ENCODE measurements at regions not wholly inside any gene's neighbourhood (a gene's known extent, or its start where the extent isn't known, plus 50 kb on each side); places are given as distances from the start of the nearest gene placed in this dataset.

- Histone ChIP-seq H3K27ac (ENCODE audit: low read depth in 1 of 2, low read length in 1 of 2) (no peak overlapping the region), H3K4me3 (no peak overlapping the region), H3K27me3 (ENCODE audit: control insufficient read depth in 3 of 3, insufficient read depth in 3 of 3, low read length in 2 of 3) (no peaks in the 10 kb centered on the region), H3K9me3 (ENCODE audit: control insufficient read depth in 4 of 4, insufficient read depth in 3 of 4, low read length in 3 of 4) (no peaks in the 10 kb centered on the region), H3K4me1 (ENCODE audit: control insufficient read depth in 5 of 5, insufficient read depth in 5 of 5, low read length in 5 of 5) (no peaks in the 10 kb centered on the region), H3K36me3 (ENCODE audit: control insufficient read depth in 4 of 4, insufficient read depth in 4 of 4, low read length in 4 of 4) (no peaks in the 10 kb centered on the region), H3K9ac (ENCODE audit: insufficient read depth in 1 of 2, low read length in 2 of 2) (no peak overlapping the region)
- no peak for ATAC-seq (ENCODE audit: insufficient read depth, low FRiP score)
- 53 to 64% methylated on average over 4 of the region's 4 CpGs for WGBS, 2 donors
- no peak for DNase-seq
- TF ChIP-seq CTCF (IDR thresholded peaks at IDR 0.05; ENCODE audit: control extremely low read depth, extremely low read depth), result no peak
These were observed 174.5 kb downstream of the NR2F2 start for GRCh38 chr15:96505014-96505413.

GRCh38 chr15:96514607-96515285 lies 184.2 kb downstream of the NR2F2 start:
- H3K27ac ChIP-seq (ENCODE audit: low read depth in 1 of 2, low read length in 1 of 2), result no peak overlapping the region
- H3K9ac ChIP-seq (ENCODE audit: insufficient read depth in 1 of 2, low read length in 2 of 2), result no peak overlapping the region
- no peaks in the 10 kb centered on the region for H3K27me3 ChIP-seq (ENCODE audit: control insufficient read depth in 3 of 3, insufficient read depth in 3 of 3, low read length in 2 of 3)
- no peaks in the 10 kb centered on the region for H3K36me3 ChIP-seq (ENCODE audit: control insufficient read depth in 4 of 4, insufficient read depth in 4 of 4, low read length in 4 of 4)
- DNase-seq (no peak), ATAC-seq (ENCODE audit: insufficient read depth, low FRiP score) (no peak)
- H3K9me3 ChIP-seq (ENCODE audit: control insufficient read depth in 4 of 4, insufficient read depth in 3 of 4, low read length in 3 of 4), result peaks cover 0 to 2% (median 1%) of the 10 kb centered on the region in 4 donors
- TF ChIP-seq CTCF (IDR thresholded peaks at IDR 0.05; ENCODE audit: control extremely low read depth, extremely low read depth), result no peak
- 62 to 69% methylated on average over 6 of the region's 6 CpGs for WGBS, 2 donors
- no peaks in the 10 kb centered on the region for H3K4me1 ChIP-seq (ENCODE audit: control insufficient read depth in 5 of 5, insufficient read depth in 5 of 5, low read length in 5 of 5)
- no peak overlapping the region for H3K4me3 ChIP-seq

GRCh38 chr15:96515371-96515770 lies 184.9 kb downstream of the NR2F2 start:
- TF ChIP-seq CTCF (IDR thresholded peaks at IDR 0.05; ENCODE audit: control extremely low read depth, extremely low read depth), result no peak
- Histone ChIP-seq H3K9ac (ENCODE audit: insufficient read depth in 1 of 2, low read length in 2 of 2) (no peak overlapping the region), H3K36me3 (ENCODE audit: control insufficient read depth in 4 of 4, insufficient read depth in 4 of 4, low read length in 4 of 4) (no peaks in the 10 kb centered on the region), H3K27ac (ENCODE audit: low read depth in 1 of 2, low read length in 1 of 2) (no peak overlapping the region), H3K9me3 (ENCODE audit: control insufficient read depth in 4 of 4, insufficient read depth in 3 of 4, low read length in 3 of 4) (peaks cover 0 to 2% (median 1%) of the 10 kb centered on the region in 4 donors), H3K27me3 (ENCODE audit: control insufficient read depth in 3 of 3, insufficient read depth in 3 of 3, low read length in 2 of 3) (no peaks in the 10 kb centered on the region), H3K4me1 (ENCODE audit: control insufficient read depth in 5 of 5, insufficient read depth in 5 of 5, low read length in 5 of 5) (no peaks in the 10 kb centered on the region), H3K4me3 (no peak overlapping the region)
- DNase-seq, result no peak
- ATAC-seq (ENCODE audit: insufficient read depth, low FRiP score), result no peak
- 59 to 85% methylated on average over 3 of the region's 3 CpGs for WGBS, 2 donors

- TF ChIP-seq CTCF (IDR thresholded peaks at IDR 0.05; ENCODE audit: control extremely low read depth, extremely low read depth), result no peak
- Histone ChIP-seq H3K9ac (ENCODE audit: insufficient read depth in 1 of 2, low read length in 2 of 2) (no peak overlapping the region), H3K4me1 (ENCODE audit: control insufficient read depth in 5 of 5, insufficient read depth in 5 of 5, low read length in 5 of 5) (no peaks in the 10 kb centered on the region), H3K9me3 (ENCODE audit: control insufficient read depth in 4 of 4, insufficient read depth in 3 of 4, low read length in 3 of 4) (peaks cover 0 to 4% (median 1%) of the 10 kb centered on the region in 4 donors), H3K27me3 (ENCODE audit: control insufficient read depth in 3 of 3, insufficient read depth in 3 of 3, low read length in 2 of 3) (no peaks in the 10 kb centered on the region), H3K36me3 (ENCODE audit: control insufficient read depth in 4 of 4, insufficient read depth in 4 of 4, low read length in 4 of 4) (no peaks in the 10 kb centered on the region), H3K4me3 (no peak overlapping the region), H3K27ac (ENCODE audit: low read depth in 1 of 2, low read length in 1 of 2) (no peak overlapping the region)
- DNase-seq (no peak), ATAC-seq (ENCODE audit: insufficient read depth, low FRiP score) (no peak)
- 68 to 76% methylated on average over 1 of the region's 1 CpG for WGBS, 2 donors
These were observed 190.9 kb downstream of the NR2F2 start for GRCh38 chr15:96521386-96521785.

Measured in lung (tissue), 11 donors.